GM21825 (cell line): ENCODE measurements at regions not wholly inside any gene's neighbourhood (a gene's known extent, or its start where the extent isn't known, plus 50 kb on each side); places are given as distances from the start of the nearest gene placed in this dataset.

Experiments
- ATAC-seq: cut with Tn5 transposase; IDR thresholded peaks from one replicate; pipeline ENCODE4 v1.9.1; 2021; ENCODE audit warnings: mild to moderate bottlenecking, moderate library complexity; ENCODE audit not compliant: unreplicated experiment

- no peak for ATAC-seq
Observed at GRCh38 chr12:16726879-16727278, 120.9 kb upstream of the LMO3 start.

- no peak for ATAC-seq
Observed at GRCh38 chr12:16719713-16720416, 113.9 kb upstream of the LMO3 start.

- no peak for ATAC-seq
Observed at GRCh38 chr12:16716928-16717327, 111.0 kb upstream of the LMO3 start.

- no peak for ATAC-seq
Observed at GRCh38 chr12:16692099-16692498, 86.1 kb upstream of the LMO3 start.

- no peak for ATAC-seq
Observed at GRCh38 chr12:16691624-16692023, 85.7 kb upstream of the LMO3 start.

GRCh38 chr12:16688200-16688599 is 82.2 kb upstream of the LMO3 start:
- ATAC-seq, result no peak

GRCh38 chr12:16685107-16685506 is 79.1 kb upstream of the LMO3 start:
- no peak for ATAC-seq

- no peak for ATAC-seq
Observed at GRCh38 chr12:16681196-16681595, 75.2 kb upstream of the LMO3 start.

GRCh38 chr12:16675438-16675837 is 69.5 kb upstream of the LMO3 start:
- no peak for ATAC-seq

- no peak for ATAC-seq
Observed at GRCh38 chr12:16674885-16675284, 68.9 kb upstream of the LMO3 start.

- ATAC-seq, result no peak
Observed at GRCh38 chr12:16670456-16671050, 64.6 kb upstream of the LMO3 start.

GRCh38 chr12:16669756-16670155 is 63.8 kb upstream of the LMO3 start:
- ATAC-seq, result no peak

- ATAC-seq, result no peak
Observed at GRCh38 chr12:16668198-16668597, 62.2 kb upstream of the LMO3 start.

GRCh38 chr12:16658699-16659098 is 52.7 kb upstream of the LMO3 start:
- ATAC-seq, result no peak
